ENCODE measurements at regions not wholly inside any gene's neighbourhood (a gene's known extent, or its start where the extent isn't known, plus 50 kb on each side); places are given as distances from the start of the nearest gene placed in this dataset.

DNA sequence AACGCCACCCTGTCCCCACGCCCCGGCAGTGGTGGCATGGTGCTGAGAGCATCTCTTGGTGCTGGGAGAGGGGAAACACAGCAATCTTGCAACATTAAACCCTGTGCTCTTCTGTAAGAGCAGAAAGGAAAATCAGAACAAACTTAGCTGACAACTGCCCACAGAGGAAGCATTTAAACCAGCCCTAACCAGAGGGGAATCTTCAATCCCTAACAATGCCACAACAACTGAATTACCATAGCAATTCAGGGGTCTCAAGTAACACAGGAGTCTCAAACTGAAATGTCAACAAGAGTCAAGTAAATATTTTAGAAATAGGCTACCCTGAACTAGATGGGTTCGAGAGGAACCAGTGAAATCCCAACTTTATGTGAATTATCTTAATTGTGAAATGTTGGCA is 1983.6 kb downstream of the NCAM2 start:
- no peaks in the 10 kb centered on the region for H3K36me3 Mint-ChIP-seq
- no peak overlapping the region for H3K4me3 Mint-ChIP-seq
- WGBS (ENCODE audit: insufficient coverage) = 80% methylated on average over 3 of the region's 4 CpGs
- peaks cover 3 to 28% (median 9%) of the 10 kb centered on the region in 7 donors for H3K9me3 Mint-ChIP-seq
- H2AFZ ChIP-seq (ENCODE audit: insufficient read depth, low read depth, low read length, poor library complexity, severe bottlenecking) = no peak overlapping the region
- intact Hi-C loops (cut with micrococcal nuclease) = no loop called here
- no peak for DNase-seq
- no peak overlapping the region for H3K9ac ChIP-seq (ENCODE audit: insufficient read depth, low read length, poor library complexity, severe bottlenecking)
- no peaks in the 10 kb centered on the region for H4K20me1 ChIP-seq (ENCODE audit: insufficient read depth, low read length)
- H3K4me3 ChIP-seq (replicated peaks in 1 of 3; ENCODE audit: low read depth in 2 of 3, low read length in 3 of 3) = no peak overlapping the region
- H3K36me3 ChIP-seq (replicated peaks in 1 of 2; ENCODE audit: control insufficient read depth in 1 of 2, insufficient read depth in 2 of 2, low read length in 2 of 2) = no peaks in the 10 kb centered on the region
- H3K27ac ChIP-seq (ENCODE audit: low read depth in 1 of 2, low read length in 2 of 2) = no peak overlapping the region
- H3K4me1 ChIP-seq (ENCODE audit: control insufficient read depth in 1 of 2, insufficient read depth in 2 of 2, low read length in 2 of 2) = no peaks in the 10 kb centered on the region
- no peaks in the 10 kb centered on the region for H3K79me2 ChIP-seq (ENCODE audit: insufficient read depth, low read length)
- H3K4me2 ChIP-seq (replicated peaks; ENCODE audit: extremely low read depth, low read length, poor library complexity, severe bottlenecking) = no peak overlapping the region
- no peaks in the 10 kb centered on the region for H3K4me1 Mint-ChIP-seq
- no peak overlapping the region for H3K27ac Mint-ChIP-seq
- no peaks in the 10 kb centered on the region for H3K27me3 ChIP-seq (ENCODE audit: control insufficient read depth in 2 of 2, insufficient read depth in 2 of 2, low read length in 2 of 2)
- no peaks in the 10 kb centered on the region for H3K27me3 Mint-ChIP-seq (ENCODE audit: low read depth in 3 of 3)
- peaks cover 13 to 20% of the 10 kb centered on the region in 2 donors for H3K9me3 ChIP-seq (replicated peaks in 1 of 2; ENCODE audit: control insufficient read depth in 1 of 2, insufficient read depth in 1 of 2, low read length in 2 of 2)
- TF ChIP-seq, protein P1, sequence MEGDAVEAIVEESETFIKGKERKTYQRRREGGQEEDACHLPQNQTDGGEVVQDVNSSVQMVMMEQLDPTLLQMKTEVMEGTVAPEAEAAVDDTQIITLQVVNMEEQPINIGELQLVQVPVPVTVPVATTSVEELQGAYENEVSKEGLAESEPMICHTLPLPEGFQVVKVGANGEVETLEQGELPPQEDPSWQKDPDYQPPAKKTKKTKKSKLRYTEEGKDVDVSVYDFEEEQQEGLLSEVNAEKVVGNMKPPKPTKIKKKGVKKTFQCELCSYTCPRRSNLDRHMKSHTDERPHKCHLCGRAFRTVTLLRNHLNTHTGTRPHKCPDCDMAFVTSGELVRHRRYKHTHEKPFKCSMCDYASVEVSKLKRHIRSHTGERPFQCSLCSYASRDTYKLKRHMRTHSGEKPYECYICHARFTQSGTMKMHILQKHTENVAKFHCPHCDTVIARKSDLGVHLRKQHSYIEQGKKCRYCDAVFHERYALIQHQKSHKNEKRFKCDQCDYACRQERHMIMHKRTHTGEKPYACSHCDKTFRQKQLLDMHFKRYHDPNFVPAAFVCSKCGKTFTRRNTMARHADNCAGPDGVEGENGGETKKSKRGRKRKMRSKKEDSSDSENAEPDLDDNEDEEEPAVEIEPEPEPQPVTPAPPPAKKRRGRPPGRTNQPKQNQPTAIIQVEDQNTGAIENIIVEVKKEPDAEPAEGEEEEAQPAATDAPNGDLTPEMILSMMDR (IDR thresholded peaks at IDR 0.05) = no peak

DNA sequence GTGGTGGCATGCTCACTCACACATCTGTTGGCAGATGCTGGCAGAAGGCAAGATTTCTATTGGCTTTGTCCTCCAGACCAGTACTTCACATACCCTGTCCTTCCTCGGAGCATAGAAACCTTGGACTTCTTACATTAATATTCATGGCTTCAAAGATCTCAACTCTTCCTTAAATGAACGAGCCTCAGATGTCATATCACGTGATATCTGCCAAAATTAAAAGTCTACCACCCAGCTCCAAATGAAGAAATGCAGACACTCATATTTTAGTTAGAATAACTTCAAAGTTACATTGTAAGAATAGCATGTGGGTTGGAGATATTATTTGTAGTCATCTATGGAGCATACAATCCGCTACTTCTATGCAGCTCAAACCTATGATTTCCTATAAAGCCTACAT is 1994.9 kb downstream of the NCAM2 start:
- H2AFZ ChIP-seq (ENCODE audit: insufficient read depth, low read depth, low read length, poor library complexity, severe bottlenecking) = no peak overlapping the region
- H3K9me3 ChIP-seq (replicated peaks in 1 of 2; ENCODE audit: control insufficient read depth in 1 of 2, insufficient read depth in 1 of 2, low read length in 2 of 2) = peaks cover 10 to 22% of the 10 kb centered on the region in 2 donors
- H3K27me3 ChIP-seq (ENCODE audit: control insufficient read depth in 2 of 2, insufficient read depth in 2 of 2, low read length in 2 of 2) = no peaks in the 10 kb centered on the region
- Mint-ChIP-seq H3K27ac (no peak overlapping the region), H3K9me3 (peaks cover 5 to 13% (median 10%) of the 10 kb centered on the region in 7 donors), H3K4me3 (no peak overlapping the region), H3K4me1 (no peaks in the 10 kb centered on the region), H3K27me3 (ENCODE audit: low read depth in 3 of 3) (peaks cover 0 to 2% (median 0%) of the 10 kb centered on the region in 3 donors), H3K36me3 (no peaks in the 10 kb centered on the region)
- no peak overlapping the region for H3K27ac ChIP-seq (ENCODE audit: low read depth in 1 of 2, low read length in 2 of 2)
- no peaks in the 10 kb centered on the region for H4K20me1 ChIP-seq (ENCODE audit: insufficient read depth, low read length)
- no peaks in the 10 kb centered on the region for H3K36me3 ChIP-seq (replicated peaks in 1 of 2; ENCODE audit: control insufficient read depth in 1 of 2, insufficient read depth in 2 of 2, low read length in 2 of 2)
- no peak overlapping the region for H3K4me3 ChIP-seq (replicated peaks in 1 of 3; ENCODE audit: low read depth in 2 of 3, low read length in 3 of 3)
- no peak for DNase-seq
- TF ChIP-seq, protein P1 (IDR thresholded peaks at IDR 0.05) = no peak
- H3K4me1 ChIP-seq (ENCODE audit: control insufficient read depth in 1 of 2, insufficient read depth in 2 of 2, low read length in 2 of 2) = no peaks in the 10 kb centered on the region
- intact Hi-C loops (cut with micrococcal nuclease) = no loop called here
- no peaks in the 10 kb centered on the region for H3K79me2 ChIP-seq (ENCODE audit: insufficient read depth, low read length)
- WGBS (ENCODE audit: insufficient coverage) = 100% methylated on average over 2 of the region's 4 CpGs
- no peak overlapping the region for H3K9ac ChIP-seq (ENCODE audit: insufficient read depth, low read length, poor library complexity, severe bottlenecking)
- no peak overlapping the region for H3K4me2 ChIP-seq (replicated peaks; ENCODE audit: extremely low read depth, low read length, poor library complexity, severe bottlenecking)
